ENCODE measurements at regions not wholly inside any gene's neighbourhood (a gene's known extent, or its start where the extent isn't known, plus 50 kb on each side); places are given as distances from the start of the nearest gene placed in this dataset.

- TF ChIP-seq CTCF (IDR thresholded peaks at IDR 0.05 in 2 of 3, conservative IDR thresholded peaks at IDR 0.05 in 1 of 3; ENCODE audit: borderline replicate concordance in 1 of 3, insufficient read depth in 1 of 3, low read depth in 2 of 3, low read length in 2 of 3) (no peak), SRF (IDR thresholded peaks at IDR 0.05; ENCODE audit: low read depth) (no peak), CBX3 (IDR thresholded peaks at IDR 0.05; ENCODE audit: low read depth) (no peak)
Observed at GRCh38 chr3:157794771-157795170, 291.6 kb upstream of the VEPH1 start (continued).

GRCh38 chr3:157793745-157794144, 290.5 kb upstream of the VEPH1 start:
- H3K4me2 ChIP-seq (ENCODE audit: low read length), result no peak overlapping the region
- no peak overlapping the region for H3K27ac ChIP-seq (ENCODE audit: low read depth, low read length)
- ChIA-PET RAD21 (ENCODE audit: low non-redundant PET in 1 of 2, low total read pairs in 2 of 2, uncharacterized antibody in 2 of 2, unreplicated experiment in 2 of 2) (no interaction called here), CTCF (no interaction called here), POLR2A (no interaction called here)
- no peak overlapping the region for H3K9ac ChIP-seq (ENCODE audit: low read length)
- H3K4me1 ChIP-seq (ENCODE audit: control insufficient read depth in 1 of 2, insufficient read depth in 2 of 2, low read length in 2 of 2), result peaks cover 2 to 24% of the 10 kb centered on the region in 2 experiments; a peak in 2 of 4 replicates
- BruUV-seq (replicated peaks), result no TSS peak
- H3K79me2 ChIP-seq (ENCODE audit: insufficient read depth, low read length), result no peaks in the 10 kb centered on the region
- no peaks in the 10 kb centered on the region for H3K9me2 ChIP-seq (ENCODE audit: insufficient read depth)
- ATAC-seq (no peak), DNase-seq (ENCODE audit: low read depth, low spot score) (no peak)
- no peaks in the 10 kb centered on the region for H4K20me1 ChIP-seq (ENCODE audit: insufficient read depth)
- TF ChIP-seq CBX3 (IDR thresholded peaks at IDR 0.05; ENCODE audit: low read depth) (no peak), EZH2 (IDR thresholded peaks at IDR 0.05) (no peak), JUND (IDR thresholded peaks at IDR 0.05) (no peak), SIN3A (IDR thresholded peaks at IDR 0.05; ENCODE audit: low read depth) (no peak), ZNF274 (IDR thresholded peaks at IDR 0.05; ENCODE audit: low read depth, low read length) (no peak), RAD21 (IDR thresholded peaks at IDR 0.05; ENCODE audit: low read depth) (no peak), SRF (IDR thresholded peaks at IDR 0.05; ENCODE audit: low read depth) (no peak), ATF3 (IDR thresholded peaks at IDR 0.05) (no peak), YY1 (IDR thresholded peaks at IDR 0.05; ENCODE audit: extremely low read depth, insufficient replicate concordance, low read depth, low read length) (no peak), POLR2A (IDR thresholded peaks at IDR 0.05; ENCODE audit: borderline replicate concordance, extremely low read depth, insufficient read depth, insufficient read length) (no peak), EZH2phosphoT487 (IDR thresholded peaks at IDR 0.05; ENCODE audit: borderline replicate concordance) (no peak), ZFX (IDR thresholded peaks at IDR 0.05) (no peak), CEBPB (IDR thresholded peaks at IDR 0.05; ENCODE audit: low read depth) (no peak), MAX (IDR thresholded peaks at IDR 0.05) (no peak), FOSL1 (IDR thresholded peaks at IDR 0.05; ENCODE audit: low read depth) (no peak), POLR2AphosphoS5 (IDR thresholded peaks at IDR 0.05; ENCODE audit: low read depth, low read length) (no peak), TCF7L2 (IDR thresholded peaks at IDR 0.05; ENCODE audit: borderline replicate concordance, extremely low read depth, insufficient read depth, insufficient read length) (no peak)
- H3K36me3 ChIP-seq (ENCODE audit: control insufficient read depth in 1 of 2, insufficient read depth in 2 of 2, low read length in 2 of 2), result no peaks in the 10 kb centered on the region
- H3K27me3 ChIP-seq (ENCODE audit: insufficient read depth, low read length), result no peaks in the 10 kb centered on the region
- intact Hi-C loops (cut with micrococcal nuclease), result no loop called here
- H3K9me3 ChIP-seq (ENCODE audit: control insufficient read depth in 1 of 2, insufficient read depth in 1 of 2, low read depth in 1 of 2, low read length in 2 of 2), result no peaks in the 10 kb centered on the region
- H3K4me3 ChIP-seq (replicated peaks in 1 of 2; ENCODE audit: low read depth in 1 of 2, low read length in 2 of 2), result no peak overlapping the region
- no peak overlapping the region for H2AFZ ChIP-seq (ENCODE audit: low read depth, low read length, poor library complexity, severe bottlenecking)
